Neural cell (in vitro differentiated cells): ENCODE measurements at regions not wholly inside any gene's neighbourhood (a gene's known extent, or its start where the extent isn't known, plus 50 kb on each side); places are given as distances from the start of the nearest gene placed in this dataset.

Experiments
- H2AFZ ChIP-seq: fragments of 200-600, 300-800 bp; sonication (generic), shearing (Covaris generic); 2 replicates; pipeline ENCODE4 v1.6.0; 2014; ENCODE audit warnings: low read depth, mild to moderate bottlenecking, antibody characterized with exemption, low read length, moderate library complexity
- H3F3A ChIP-seq: fragments of 200-600 bp; shearing (Covaris generic); 2 replicates; pipeline ENCODE4 v1.6.1; 2016; ENCODE audit warnings: mild to moderate bottlenecking, moderate library complexity, mixed read lengths, antibody characterized with exemption, low read length; ENCODE audit not compliant: insufficient read depth, poor library complexity, severe bottlenecking
- H3K27ac ChIP-seq: fragments of 200-600, 300-800 bp; sonication (generic), shearing (Covaris generic); 2 replicates; pipeline ENCODE4 v1.5.1; 2014; ENCODE audit warnings: mild to moderate bottlenecking, low read length, moderate library complexity
- H3K27me3 ChIP-seq: fragments of 300-800, 200-600 bp; sonication (generic), shearing (Covaris generic); 2 replicates; pipeline ENCODE4 v1.6.0; 2014; ENCODE audit warnings: mild to moderate bottlenecking, low read depth, low read length, moderate library complexity; ENCODE audit not compliant: insufficient read depth
- H3K36me3 ChIP-seq: fragments of 300-800, 200-600 bp; sonication (generic), shearing (Covaris generic); 2 replicates; pipeline ENCODE4 v1.5.1; 2014; ENCODE audit warnings: mild to moderate bottlenecking, antibody characterized with exemption, low read length, moderate library complexity; ENCODE audit not compliant: insufficient read depth
- H3K4me2 ChIP-seq: fragments of 300-800, 200-600 bp; sonication (generic), shearing (Covaris generic); 2 replicates; pipeline ENCODE4 v1.6.0; 2014; ENCODE audit warnings: mild to moderate bottlenecking, low read length
- H3K4me3 ChIP-seq: fragments of 300-800, 200-600 bp; sonication (generic), shearing (Covaris generic); 2 replicates; pipeline ENCODE4 v1.5.1; 2014; ENCODE audit warnings: mild to moderate bottlenecking, low read length, moderate library complexity
- H3K79me2 ChIP-seq: fragments of 200-600 bp; shearing (Covaris generic); replicated peaks from 2 replicates; pipeline ENCODE4 v1.6.0; 2014; ENCODE audit warnings: mild to moderate bottlenecking, low read length, moderate library complexity; ENCODE audit not compliant: insufficient read depth
- H3K9ac ChIP-seq: fragments of 300-800, 200-600 bp; sonication (generic), shearing (Covaris generic); 2 replicates; pipeline ENCODE4 v1.6.1; 2016; ENCODE audit warnings: mild to moderate bottlenecking, low read length, mixed read lengths
- H3K9me2 ChIP-seq: fragments of 200-600 bp; shearing (Covaris generic); 2 replicates; pipeline ENCODE4 v1.6.1; 2016; ENCODE audit warnings: mild to moderate bottlenecking, low read length, mixed read lengths; ENCODE audit not compliant: insufficient read depth
- H3K9me3 ChIP-seq: fragments of 200-600, 300-800 bp; sonication (generic), shearing (Covaris generic); 2 replicates; pipeline ENCODE4 v1.6.1; 2016; ENCODE audit warnings: mild to moderate bottlenecking, mixed run types, low read length, moderate library complexity, mixed read lengths
- H4K20me1 ChIP-seq: fragments of 200-600 bp; shearing (Covaris generic); 2 replicates; pipeline ENCODE4 v1.6.1; 2016; ENCODE audit warnings: mild to moderate bottlenecking, mixed run types; ENCODE audit not compliant: insufficient read depth
- CTCF ChIP-seq: fragments of 450-650 bp; IDR thresholded peaks from 2 replicates; pipeline ENCODE4 v1.5.1; 2014; ENCODE audit warnings: antibody characterized with exemption, mild to moderate bottlenecking, moderate library complexity; ENCODE audit not compliant: poor library complexity, severe bottlenecking
- EP300 ChIP-seq: fragments of 450-650 bp; conservative IDR thresholded peaks from 2 replicates; pipeline ENCODE4 v1.6.1; 2014; ENCODE audit warnings: antibody characterized with exemption, mild to moderate bottlenecking, moderate library complexity; ENCODE audit not compliant: poor library complexity, severe bottlenecking
- EZH2 ChIP-seq: fragments of 200-600, 300-800 bp; shearing (Covaris generic), sonication (generic); IDR thresholded peaks from 2 replicates; pipeline ENCODE4 v1.6.1; 2014; ENCODE audit warnings: antibody characterized with exemption, low read length, borderline replicate concordance, mild to moderate bottlenecking; ENCODE audit not compliant: insufficient read depth, poor library complexity, severe bottlenecking
- MXI1 ChIP-seq: fragments of 450-650 bp; conservative IDR thresholded peaks from 2 replicates; pipeline ENCODE4 v1.6.1; 2014; ENCODE audit warnings: antibody characterized with exemption, mild to moderate bottlenecking; ENCODE audit not compliant: poor library complexity, severe bottlenecking
- POLR2AphosphoS5 ChIP-seq: IDR thresholded peaks from 2 replicates; pipeline ENCODE4 v1.6.1; 2012
- RAD21 ChIP-seq: fragments of 450-650 bp; conservative IDR thresholded peaks from 2 replicates; pipeline ENCODE4 v1.6.1; 2014; ENCODE audit warnings: antibody characterized with exemption, mild to moderate bottlenecking, moderate library complexity
- SMC3 ChIP-seq: fragments of 450-650 bp; conservative IDR thresholded peaks from 2 replicates; pipeline ENCODE4 v1.6.1; 2014; ENCODE audit warnings: antibody characterized with exemption, mild to moderate bottlenecking, moderate library complexity; ENCODE audit not compliant: poor library complexity
- TAF1 ChIP-seq: IDR thresholded peaks from 2 replicates; pipeline ENCODE4 v1.6.1; 2012; ENCODE audit warnings: low read depth
- TF ChIP-seq, protein P1 (sequence below): IDR thresholded peaks from 2 replicates; pipeline ENCODE4 v1.6.1; 2012; ENCODE audit warnings: borderline replicate concordance

DNA sequence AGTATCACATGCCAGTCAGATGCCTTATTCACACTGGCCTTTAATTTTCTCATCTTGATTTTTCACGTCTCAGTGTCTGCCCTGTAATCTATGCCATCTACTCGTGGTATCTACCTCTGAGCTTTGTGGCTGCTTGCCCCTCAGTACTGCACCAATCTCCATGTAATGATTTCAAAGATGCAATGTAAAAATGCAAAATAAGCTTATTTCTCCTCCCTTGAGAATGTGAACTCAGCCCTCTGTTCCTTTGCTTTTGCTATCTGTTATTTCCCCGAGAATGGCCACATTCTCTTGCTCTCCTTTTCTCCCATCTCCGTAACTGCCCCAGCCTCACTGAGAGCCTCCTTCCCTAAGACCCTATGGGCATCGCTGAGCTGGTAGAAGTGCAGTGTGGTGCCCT is 317.5 kb downstream of the SFMBT2 start:
- Histone ChIP-seq H3K9ac (no peak overlapping the region), H3K27me3 (no peaks in the 10 kb centered on the region), H3K79me2 (no peaks in the 10 kb centered on the region), H4K20me1 (no peaks in the 10 kb centered on the region), H3K36me3 (no peaks in the 10 kb centered on the region), H3K9me3 (no peaks in the 10 kb centered on the region), H3F3A (no peaks in the 10 kb centered on the region), H3K4me3 (no peak overlapping the region), H3K4me2 (no peak overlapping the region), H3K9me2 (no peaks in the 10 kb centered on the region), H2AFZ (no peak overlapping the region), H3K27ac (no peak overlapping the region)
- TF ChIP-seq EP300 (no peak), CTCF (no peak)

DNA sequence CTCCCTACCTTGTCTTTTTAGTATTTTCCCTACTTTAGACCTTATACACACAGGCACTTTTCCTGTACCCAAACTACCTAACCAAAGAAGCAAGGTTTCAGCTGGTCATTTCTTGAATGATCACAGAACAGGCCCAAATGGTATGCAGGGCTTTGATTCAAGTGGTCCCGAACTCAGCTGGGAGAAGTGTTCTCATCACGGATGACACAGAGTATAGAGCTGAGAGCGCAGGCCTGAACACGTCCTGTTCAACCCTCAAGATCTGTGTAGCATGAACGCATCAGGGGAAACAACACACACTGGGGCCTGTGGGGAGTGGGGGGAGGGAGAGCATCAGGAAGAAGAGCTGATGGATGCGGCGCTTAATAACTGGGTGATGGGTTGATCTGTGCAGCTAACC is 318.2 kb downstream of the SFMBT2 start:
- no peaks in the 10 kb centered on the region for H4K20me1 ChIP-seq

More for the DNA sequence above, 318.2 kb downstream of the SFMBT2 start:
- Histone ChIP-seq H3K79me2 (no peaks in the 10 kb centered on the region), H3K4me2 (no peak overlapping the region), H3K9ac (no peak overlapping the region), H3K9me2 (no peaks in the 10 kb centered on the region), H3F3A (no peaks in the 10 kb centered on the region), H3K36me3 (no peaks in the 10 kb centered on the region), H2AFZ (no peak overlapping the region), H3K27ac (no peak overlapping the region), H3K4me3 (no peak overlapping the region), H3K9me3 (no peaks in the 10 kb centered on the region), H3K27me3 (no peaks in the 10 kb centered on the region)
- no peak for TF ChIP-seq RAD21
- TF ChIP-seq CTCF = no peak
- TF ChIP-seq MXI1 = no peak
- no peak for TF ChIP-seq POLR2AphosphoS5
- TF ChIP-seq EP300 = no peak
- no peak for TF ChIP-seq SMC3
- no peak for TF ChIP-seq TAF1
- TF ChIP-seq, protein P1, sequence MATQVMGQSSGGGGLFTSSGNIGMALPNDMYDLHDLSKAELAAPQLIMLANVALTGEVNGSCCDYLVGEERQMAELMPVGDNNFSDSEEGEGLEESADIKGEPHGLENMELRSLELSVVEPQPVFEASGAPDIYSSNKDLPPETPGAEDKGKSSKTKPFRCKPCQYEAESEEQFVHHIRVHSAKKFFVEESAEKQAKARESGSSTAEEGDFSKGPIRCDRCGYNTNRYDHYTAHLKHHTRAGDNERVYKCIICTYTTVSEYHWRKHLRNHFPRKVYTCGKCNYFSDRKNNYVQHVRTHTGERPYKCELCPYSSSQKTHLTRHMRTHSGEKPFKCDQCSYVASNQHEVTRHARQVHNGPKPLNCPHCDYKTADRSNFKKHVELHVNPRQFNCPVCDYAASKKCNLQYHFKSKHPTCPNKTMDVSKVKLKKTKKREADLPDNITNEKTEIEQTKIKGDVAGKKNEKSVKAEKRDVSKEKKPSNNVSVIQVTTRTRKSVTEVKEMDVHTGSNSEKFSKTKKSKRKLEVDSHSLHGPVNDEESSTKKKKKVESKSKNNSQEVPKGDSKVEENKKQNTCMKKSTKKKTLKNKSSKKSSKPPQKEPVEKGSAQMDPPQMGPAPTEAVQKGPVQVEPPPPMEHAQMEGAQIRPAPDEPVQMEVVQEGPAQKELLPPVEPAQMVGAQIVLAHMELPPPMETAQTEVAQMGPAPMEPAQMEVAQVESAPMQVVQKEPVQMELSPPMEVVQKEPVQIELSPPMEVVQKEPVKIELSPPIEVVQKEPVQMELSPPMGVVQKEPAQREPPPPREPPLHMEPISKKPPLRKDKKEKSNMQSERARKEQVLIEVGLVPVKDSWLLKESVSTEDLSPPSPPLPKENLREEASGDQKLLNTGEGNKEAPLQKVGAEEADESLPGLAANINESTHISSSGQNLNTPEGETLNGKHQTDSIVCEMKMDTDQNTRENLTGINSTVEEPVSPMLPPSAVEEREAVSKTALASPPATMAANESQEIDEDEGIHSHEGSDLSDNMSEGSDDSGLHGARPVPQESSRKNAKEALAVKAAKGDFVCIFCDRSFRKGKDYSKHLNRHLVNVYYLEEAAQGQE = no peak
- TF ChIP-seq EZH2 = no peak
